AG04449 (cell line): ENCODE measurements at regions not wholly inside any gene's neighbourhood (a gene's known extent, or its start where the extent isn't known, plus 50 kb on each side); places are given as distances from the start of the nearest gene placed in this dataset.

Experiments
- CTCF ChIA-PET: fragments of 350-600 bp; formaldehyde crosslinking; extraction: SDS; loops from one replicate; lab custom pipeline; 2021; ENCODE audit warnings: antibody characterized with exemption; lab: Yijun Ruan, JAX
- POLR2A ChIA-PET: fragments of 400-600, 350-600 bp; formaldehyde crosslinking; extraction: SDS; loops from one replicate; lab custom pipeline; 2020; ENCODE audit warnings: antibody characterized with exemption, inconsistent platforms; lab: Yijun Ruan, JAX
- DNase-seq: peaks from one replicate; pipeline ENCODE4 v3.0.0-alpha.2; 2010; ENCODE audit warnings: low read depth, low spot score
- H3K4me3 ChIP-seq: 2 replicates; pipeline ENCODE4 v1.5.1; 2011; ENCODE audit warnings: low read depth, mild to moderate bottlenecking, control low read depth, low read length
- CTCF ChIP-seq: IDR thresholded peaks from one replicate; pipeline ENCODE4 v1.5.1; 2011; ENCODE audit warnings: mild to moderate bottlenecking, moderate library complexity, low read length, control low read depth, inconsistent platforms; ENCODE audit not compliant: insufficient read depth; ENCODE audit errors: missing control alignments

- CTCF ChIA-PET, result no interaction called here
- DNase-seq, result no peak
- TF ChIP-seq CTCF, result no peak
- POLR2A ChIA-PET, result no interaction called here
- H3K4me3 ChIP-seq, result no peak overlapping the region
Measured at GRCh38 chr13:84961023-84961422, 838.2 kb downstream of the SLITRK6 start.

GRCh38 chr13:84959818-84960217 lies 839.4 kb downstream of the SLITRK6 start:
- H3K4me3 ChIP-seq, result no peak overlapping the region
- no peak for DNase-seq
- CTCF ChIA-PET, result no interaction called here
- no peak for TF ChIP-seq CTCF
- POLR2A ChIA-PET, result no interaction called here

DNA sequence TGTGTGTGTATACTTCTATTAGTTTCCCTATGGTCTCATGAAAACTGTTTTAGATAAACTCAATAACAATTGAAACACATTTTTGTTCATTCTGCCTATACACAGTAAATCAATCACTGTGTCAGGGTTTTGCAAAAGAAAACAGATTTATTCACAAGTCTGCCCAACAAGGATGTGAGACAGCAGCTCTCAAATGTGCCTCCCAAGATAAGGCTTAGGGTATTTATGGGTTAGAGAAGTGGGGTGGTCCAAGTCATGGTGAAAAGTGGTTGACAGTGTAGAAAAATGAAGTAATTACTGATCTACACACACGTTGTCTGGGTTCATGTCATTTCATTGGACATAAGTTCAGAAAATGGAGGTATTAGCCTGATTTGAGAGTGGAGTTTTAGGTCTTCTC lies 844.6 kb downstream of the SLITRK6 start:
- no peak for TF ChIP-seq CTCF

GRCh38 chr13:84951128-84951527 lies 848.1 kb downstream of the SLITRK6 start:
- no peak for TF ChIP-seq CTCF
- CTCF ChIA-PET, result no interaction called here
- no peak for DNase-seq

More for the DNA sequence above, 844.6 kb downstream of the SLITRK6 start:
- no peak overlapping the region for H3K4me3 ChIP-seq
- ChIA-PET POLR2A (no interaction called here), CTCF (no interaction called here)
- no peak for DNase-seq

GRCh38 chr13:84946192-84946591 lies 853.0 kb downstream of the SLITRK6 start:
- POLR2A ChIA-PET, result no interaction called here
- CTCF ChIA-PET, result no interaction called here

More at GRCh38 chr13:84951128-84951527, 848.1 kb downstream of the SLITRK6 start:
- POLR2A ChIA-PET, result no interaction called here
- H3K4me3 ChIP-seq, result no peak overlapping the region

GRCh38 chr13:84940798-84941197 lies 858.4 kb downstream of the SLITRK6 start:
- TF ChIP-seq CTCF, result no peak
- ChIA-PET POLR2A (no interaction called here), CTCF (interaction anchor here (1.2 kb wide), 1 partner anchor 888 kb away, joined by 3 read pairs; no protein-coding TSS in a partner anchor)
- no peak for DNase-seq
- H3K4me3 ChIP-seq, result no peak overlapping the region

More at GRCh38 chr13:84946192-84946591, 853.0 kb downstream of the SLITRK6 start:
- H3K4me3 ChIP-seq, result no peak overlapping the region
- TF ChIP-seq CTCF, result no peak
- DNase-seq, result no peak
